Neural progenitor cell (in vitro differentiated cells): ENCODE measurements at regions not wholly inside any gene's neighbourhood (a gene's known extent, or its start where the extent isn't known, plus 50 kb on each side); places are given as distances from the start of the nearest gene placed in this dataset.

ENCODE experiments used
- DNase-seq: peaks from one replicate; pipeline ENCODE4 v3.0.0-alpha.2; 2016; ENCODE audit warnings: low spot score
- H2AFZ ChIP-seq: fragments of 200-600 bp; sonication (generic); replicated peaks from 2 replicates; pipeline ENCODE4 v1.6.1; 2016; ENCODE audit warnings: antibody characterized with exemption
- H3F3A ChIP-seq: fragments of 200-600 bp; sonication (generic); 2 replicates; pipeline ENCODE4 v1.6.1; 2016; ENCODE audit warnings: antibody characterized with exemption, low read depth
- H3K27ac ChIP-seq: fragments of 200-600 bp; sonication (generic); 2 replicates; pipeline ENCODE4 v1.5.1; 2016; ENCODE audit warnings: mild to moderate bottlenecking
- H3K27me3 ChIP-seq: fragments of 200-600 bp; sonication (generic); 2 replicates; pipeline ENCODE4 v1.6.1; 2016; ENCODE audit warnings: mild to moderate bottlenecking, moderate library complexity
- H3K36me3 ChIP-seq: fragments of 200-600 bp; sonication (generic); 2 replicates; pipeline ENCODE4 v1.5.1; 2016
- H3K4me1 ChIP-seq: fragments of 200-600 bp; sonication (generic); 2 replicates; pipeline ENCODE4 v1.6.1; 2016; ENCODE audit warnings: mixed run types
- H3K4me2 ChIP-seq: fragments of 200-600 bp; sonication (generic); 2 replicates; pipeline ENCODE4 v1.6.1; 2016
- H3K4me3 ChIP-seq: fragments of 200-600 bp; sonication (generic); 2 replicates; pipeline ENCODE4 v1.5.1; 2016
- H3K79me2 ChIP-seq: fragments of 200-600 bp; sonication (generic); 2 replicates; pipeline ENCODE4 v1.6.1; 2016; ENCODE audit warnings: low read depth
- H3K9ac ChIP-seq: fragments of 200-600 bp; sonication (generic); 2 replicates; pipeline ENCODE4 v1.6.1; 2016
- H3K9me3 ChIP-seq: fragments of 200-600 bp; sonication (generic); 2 replicates; pipeline ENCODE4 v1.5.1; 2016; ENCODE audit warnings: low read depth
- H4K20me1 ChIP-seq: fragments of 200-600 bp; sonication (generic); 2 replicates; pipeline ENCODE4 v1.6.1; 2016; ENCODE audit warnings: low read depth
- H3K27ac Mint-ChIP-seq: 3 replicates; pipeline ENCODE4 v1.8.0; 2021; ENCODE audit warnings: mixed read lengths
- H3K27me3 Mint-ChIP-seq: 2 replicates; pipeline ENCODE4 v1.8.0; 2022; ENCODE audit warnings: low read depth, mild to moderate bottlenecking, inconsistent platforms, moderate library complexity, mixed read lengths; ENCODE audit not compliant: insufficient read depth
- H3K36me3 Mint-ChIP-seq: 3 replicates; pipeline ENCODE4 v1.8.0; 2021; ENCODE audit warnings: mixed read lengths
- H3K4me1 Mint-ChIP-seq: 3 replicates; pipeline ENCODE4 v1.8.0; 2021; ENCODE audit warnings: mixed read lengths
- H3K4me3 Mint-ChIP-seq: 3 replicates; pipeline ENCODE4 v1.8.0; 2021; ENCODE audit warnings: mild to moderate bottlenecking, moderate library complexity, mixed read lengths
- H3K9me3 Mint-ChIP-seq: 3 replicates; pipeline ENCODE4 v1.8.0; 2020; ENCODE audit warnings: mixed read lengths
- CTCF ChIP-seq: fragments of 200-600 bp; sonication (generic); IDR thresholded peaks from 2 replicates; pipeline ENCODE4 v1.5.1; 2017; ENCODE audit warnings: antibody characterized with exemption, mild to moderate bottlenecking
- EZH2 ChIP-seq: fragments of 200-600 bp; sonication (generic); IDR thresholded peaks from 2 replicates; pipeline ENCODE4 v1.6.1; 2017; ENCODE audit warnings: antibody characterized with exemption, mild to moderate bottlenecking, moderate library complexity
- EZH2phosphoT487 ChIP-seq: fragments of 200-600 bp; sonication (generic); IDR thresholded peaks from 2 replicates; pipeline ENCODE4 v1.6.1; 2017; ENCODE audit warnings: antibody characterized with exemption

DNA sequence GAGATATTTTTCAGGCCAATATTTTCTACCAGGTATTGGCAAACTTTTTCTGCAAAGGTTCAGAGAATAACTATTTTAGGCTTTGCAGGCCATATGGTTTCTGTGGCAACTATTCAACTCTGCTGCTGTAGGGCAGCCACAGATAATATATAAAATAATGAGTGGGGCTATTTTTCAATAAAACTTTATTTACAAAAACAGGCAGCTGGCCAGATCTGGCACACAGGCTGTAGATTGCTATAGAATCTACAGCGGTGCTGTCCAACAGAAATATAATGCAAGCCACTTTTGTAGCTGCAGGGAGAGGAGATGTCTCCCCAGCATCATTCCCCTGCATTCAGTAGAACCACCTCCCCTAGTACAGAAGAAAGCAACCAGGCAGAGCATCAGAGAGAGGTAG is 97.6 kb upstream of the BCOR start:
- Histone ChIP-seq H3K9me3 (no peaks in the 10 kb centered on the region), H3K27ac (no peak overlapping the region), H3K4me2 (no peak overlapping the region), H3K27me3 (no peaks in the 10 kb centered on the region), H2AFZ (no peak overlapping the region), H3K36me3 (no peaks in the 10 kb centered on the region), H3K4me3 (no peak overlapping the region), H3K4me1 (no peaks in the 10 kb centered on the region), H3F3A (no peaks in the 10 kb centered on the region), H4K20me1 (no peaks in the 10 kb centered on the region), H3K9ac (no peak overlapping the region), H3K79me2 (no peaks in the 10 kb centered on the region)
- Mint-ChIP-seq H3K27ac (no peak overlapping the region), H3K36me3 (no peaks in the 10 kb centered on the region), H3K4me3 (no peak overlapping the region), H3K27me3 (peaks cover 5% of the 10 kb centered on the region), H3K9me3 (peaks cover 5% of the 10 kb centered on the region), H3K4me1 (no peaks in the 10 kb centered on the region)
- TF ChIP-seq EZH2phosphoT487 = no peak
- TF ChIP-seq EZH2 = no peak
- no peak for TF ChIP-seq CTCF
- DNase-seq = no peak

GRCh38 chrX:40192196-40192595 is 94.4 kb upstream of the BCOR start:
- Mint-ChIP-seq H3K4me3 (no peak overlapping the region), H3K27ac (no peak overlapping the region), H3K27me3 (peaks cover 2% of the 10 kb centered on the region), H3K36me3 (no peaks in the 10 kb centered on the region), H3K9me3 (peaks cover 5% of the 10 kb centered on the region), H3K4me1 (no peaks in the 10 kb centered on the region)
- H3K79me2 ChIP-seq = no peaks in the 10 kb centered on the region
- no peak overlapping the region for H3K4me3 ChIP-seq
- no peak for TF ChIP-seq EZH2
- no peak for TF ChIP-seq EZH2phosphoT487
- TF ChIP-seq CTCF = no peak
- no peaks in the 10 kb centered on the region for H3F3A ChIP-seq
- no peaks in the 10 kb centered on the region for H3K27me3 ChIP-seq
- H3K27ac ChIP-seq = no peak overlapping the region
- no peaks in the 10 kb centered on the region for H3K4me1 ChIP-seq
- no peak for DNase-seq
- no peak overlapping the region for H2AFZ ChIP-seq
- H3K4me2 ChIP-seq = no peak overlapping the region
- no peaks in the 10 kb centered on the region for H3K36me3 ChIP-seq
- H4K20me1 ChIP-seq = no peaks in the 10 kb centered on the region
- H3K9ac ChIP-seq = no peak overlapping the region
- H3K9me3 ChIP-seq = no peaks in the 10 kb centered on the region

GRCh38 chrX:40189637-40190036 is 91.9 kb upstream of the BCOR start:
- H3K27ac Mint-ChIP-seq = no peak overlapping the region
- peaks cover 15% of the 10 kb centered on the region for H3K9me3 Mint-ChIP-seq
- no peak overlapping the region for H3K27ac ChIP-seq
- no peak overlapping the region for H3K4me3 Mint-ChIP-seq
- H4K20me1 ChIP-seq = no peaks in the 10 kb centered on the region
- TF ChIP-seq EZH2 (no peak), CTCF (no peak), EZH2phosphoT487 (no peak)
- H3K9ac ChIP-seq = no peak overlapping the region
- H3K79me2 ChIP-seq = no peaks in the 10 kb centered on the region
- H2AFZ ChIP-seq = no peak overlapping the region
- DNase-seq = no peak
- H3K36me3 ChIP-seq = no peaks in the 10 kb centered on the region
- H3K4me1 ChIP-seq = no peaks in the 10 kb centered on the region
- no peaks in the 10 kb centered on the region for H3K9me3 ChIP-seq
- peaks cover 3% of the 10 kb centered on the region for H3K36me3 Mint-ChIP-seq
- no peaks in the 10 kb centered on the region for H3K27me3 ChIP-seq
- H3F3A ChIP-seq = no peaks in the 10 kb centered on the region
- H3K4me3 ChIP-seq = no peak overlapping the region
- peaks cover 2% of the 10 kb centered on the region for H3K27me3 Mint-ChIP-seq
- no peaks in the 10 kb centered on the region for H3K4me1 Mint-ChIP-seq
- no peak overlapping the region for H3K4me2 ChIP-seq
